GM06990 (cell line): ENCODE measurements at regions not wholly inside any gene's neighbourhood (a gene's known extent, or its start where the extent isn't known, plus 50 kb on each side); places are given as distances from the start of the nearest gene placed in this dataset.

ENCODE experiments used
- DNase-seq: peaks from one replicate; pipeline ENCODE4 v3.0.0-alpha.2; 2011; ENCODE audit not compliant: insufficient read length; ENCODE audit errors: extremely low read depth
- H3K27me3 ChIP-seq: replicated peaks from 2 replicates; pipeline ENCODE4 v1.6.0; 2011; ENCODE audit warnings: low read length; ENCODE audit not compliant: control insufficient read depth, insufficient read depth
- H3K36me3 ChIP-seq: 2 replicates; pipeline ENCODE4 v1.5.1; 2011; ENCODE audit warnings: low read length; ENCODE audit not compliant: control insufficient read depth, insufficient read depth
- H3K4me3 ChIP-seq: replicated peaks from 2 replicates; pipeline ENCODE4 v1.5.1; 2011; ENCODE audit warnings: low read depth, mild to moderate bottlenecking, control low read depth, low read length
- TF ChIP-seq, protein P1 (sequence below): IDR thresholded peaks from 2 replicates; pipeline ENCODE4 v1.5.1; 2011; ENCODE audit warnings: low read length, control low read depth, mild to moderate bottlenecking, inconsistent platforms; ENCODE audit not compliant: insufficient read depth, poor library complexity, severe bottlenecking

DNA sequence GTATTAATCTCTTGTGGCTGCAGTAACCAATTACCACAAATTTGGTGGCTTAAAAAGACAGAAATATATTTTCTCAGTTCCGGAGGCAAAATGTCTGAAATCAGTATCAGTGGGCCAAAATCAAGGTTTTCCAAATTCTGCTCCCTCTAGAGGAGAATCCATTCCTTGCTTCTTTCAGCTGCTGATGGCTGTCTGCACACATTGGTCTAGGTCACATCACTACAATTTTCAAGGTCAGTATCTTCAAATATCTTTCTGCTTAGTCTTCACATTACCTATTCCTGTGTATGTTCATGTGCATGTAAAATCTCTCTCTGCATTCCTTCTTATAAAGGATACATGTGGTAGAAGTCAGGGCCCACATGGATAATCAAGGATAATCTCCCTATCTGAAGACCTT, 999.4 kb downstream of the KCNT2 start:
- TF ChIP-seq, protein P1, sequence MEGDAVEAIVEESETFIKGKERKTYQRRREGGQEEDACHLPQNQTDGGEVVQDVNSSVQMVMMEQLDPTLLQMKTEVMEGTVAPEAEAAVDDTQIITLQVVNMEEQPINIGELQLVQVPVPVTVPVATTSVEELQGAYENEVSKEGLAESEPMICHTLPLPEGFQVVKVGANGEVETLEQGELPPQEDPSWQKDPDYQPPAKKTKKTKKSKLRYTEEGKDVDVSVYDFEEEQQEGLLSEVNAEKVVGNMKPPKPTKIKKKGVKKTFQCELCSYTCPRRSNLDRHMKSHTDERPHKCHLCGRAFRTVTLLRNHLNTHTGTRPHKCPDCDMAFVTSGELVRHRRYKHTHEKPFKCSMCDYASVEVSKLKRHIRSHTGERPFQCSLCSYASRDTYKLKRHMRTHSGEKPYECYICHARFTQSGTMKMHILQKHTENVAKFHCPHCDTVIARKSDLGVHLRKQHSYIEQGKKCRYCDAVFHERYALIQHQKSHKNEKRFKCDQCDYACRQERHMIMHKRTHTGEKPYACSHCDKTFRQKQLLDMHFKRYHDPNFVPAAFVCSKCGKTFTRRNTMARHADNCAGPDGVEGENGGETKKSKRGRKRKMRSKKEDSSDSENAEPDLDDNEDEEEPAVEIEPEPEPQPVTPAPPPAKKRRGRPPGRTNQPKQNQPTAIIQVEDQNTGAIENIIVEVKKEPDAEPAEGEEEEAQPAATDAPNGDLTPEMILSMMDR, result no peak
- Histone ChIP-seq H3K4me3 (no peak overlapping the region), H3K27me3 (no peaks in the 10 kb centered on the region), H3K36me3 (no peaks in the 10 kb centered on the region)
- DNase-seq, result no peak

DNA sequence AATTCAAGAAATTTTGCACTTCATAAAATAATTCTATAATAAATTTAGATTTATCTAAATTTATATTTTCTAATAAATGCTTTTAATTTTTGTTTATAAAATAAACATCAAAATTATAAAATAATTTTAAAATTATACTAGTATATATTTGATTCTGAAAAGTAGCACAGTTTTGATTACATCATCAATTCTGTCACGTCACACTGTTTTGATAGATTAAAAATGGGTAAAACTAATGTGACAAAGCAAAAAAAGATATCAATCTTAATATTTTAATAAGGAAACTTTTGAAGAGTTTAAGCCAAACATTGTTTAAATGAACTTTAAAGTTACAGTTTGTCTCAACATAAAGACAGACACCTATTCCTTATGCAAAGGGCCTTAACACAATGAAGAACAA, 1001.8 kb downstream of the KCNT2 start:
- TF ChIP-seq, protein P1, result no peak
- H3K36me3 ChIP-seq, result no peaks in the 10 kb centered on the region
- H3K4me3 ChIP-seq, result no peak overlapping the region
- no peaks in the 10 kb centered on the region for H3K27me3 ChIP-seq
- DNase-seq, result no peak

DNA sequence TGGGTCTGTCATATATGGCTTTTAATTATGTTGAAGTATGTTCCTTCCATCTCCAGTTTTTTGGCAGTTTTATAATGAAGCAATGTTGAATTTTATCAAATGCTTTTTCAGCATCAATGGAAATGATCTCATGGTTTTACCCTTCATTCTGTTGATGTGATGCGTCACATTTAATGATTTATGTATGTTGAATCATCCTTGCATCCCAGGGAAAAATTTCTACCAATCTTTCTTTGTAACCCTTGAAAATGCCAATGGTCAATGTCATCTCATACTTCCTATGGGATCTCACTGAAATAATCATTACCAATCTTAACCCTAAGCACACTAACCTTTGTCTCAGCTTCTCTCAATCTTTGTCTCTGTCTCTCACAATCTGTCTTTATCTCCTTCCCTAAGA, 1004.0 kb downstream of the KCNT2 start:
- TF ChIP-seq, protein P1, result no peak
- DNase-seq, result no peak
- H3K36me3 ChIP-seq, result no peaks in the 10 kb centered on the region
- H3K4me3 ChIP-seq, result no peak overlapping the region
- H3K27me3 ChIP-seq, result no peaks in the 10 kb centered on the region

DNA sequence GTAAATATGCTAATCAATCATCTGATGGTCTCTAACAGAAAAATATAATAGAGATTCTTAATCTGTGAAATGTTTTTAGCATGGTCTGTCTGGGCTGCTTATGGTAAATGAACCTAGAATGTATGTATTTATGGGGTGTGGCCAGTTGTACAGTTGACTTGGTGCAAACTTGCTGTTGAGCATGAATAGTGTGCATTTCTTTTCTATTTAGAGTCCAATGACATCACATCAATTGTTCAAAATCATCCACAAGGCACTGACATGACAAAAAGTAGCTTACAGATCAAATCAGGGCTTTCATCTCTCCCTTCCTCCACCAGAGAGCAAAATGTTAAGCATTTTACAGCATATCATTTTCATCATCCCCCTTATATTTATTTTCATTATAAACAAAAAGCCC, 1010.3 kb downstream of the KCNT2 start:
- TF ChIP-seq, protein P1, result no peak
- DNase-seq, result no peak
- no peaks in the 10 kb centered on the region for H3K27me3 ChIP-seq
- no peak overlapping the region for H3K4me3 ChIP-seq
- no peaks in the 10 kb centered on the region for H3K36me3 ChIP-seq

DNA sequence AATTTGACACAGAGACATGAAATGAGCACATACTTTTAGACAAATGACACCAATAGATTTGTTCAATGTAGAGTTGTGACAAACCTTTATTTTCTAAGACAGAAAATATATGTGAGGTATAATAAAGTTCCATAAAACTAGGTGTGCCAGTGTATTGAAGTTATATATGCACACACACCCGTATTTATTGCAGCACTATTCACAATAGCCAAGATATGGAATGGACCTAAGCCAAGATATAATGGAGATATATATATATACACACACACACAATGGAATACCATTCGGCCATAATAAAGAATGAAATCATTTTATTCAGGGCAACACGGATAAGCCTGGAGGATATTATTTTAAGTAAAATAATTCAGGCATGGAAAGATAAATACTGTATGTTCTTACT, 1013.5 kb downstream of the KCNT2 start:
- H3K4me3 ChIP-seq, result no peak overlapping the region
- TF ChIP-seq, protein P1, result no peak

DNA sequence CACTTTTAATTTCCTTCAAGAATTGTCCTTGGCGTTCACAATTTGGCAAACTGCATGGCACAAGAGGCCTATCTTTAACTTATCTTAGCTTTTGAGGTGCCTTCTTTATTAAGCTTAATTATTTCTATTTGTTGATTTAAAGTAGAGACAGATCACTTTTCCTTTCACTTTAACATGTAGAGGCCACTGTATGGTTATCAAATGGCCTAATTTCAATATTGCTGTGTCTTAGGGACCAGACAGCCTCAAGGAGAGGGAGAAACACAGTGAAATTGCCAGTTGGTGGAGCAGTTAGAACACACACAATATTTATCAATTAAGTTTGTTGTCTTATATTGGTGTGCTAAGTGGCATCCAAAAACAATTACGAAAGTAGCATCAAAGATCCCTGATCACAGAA, 1013.9 kb downstream of the KCNT2 start:
- H3K4me3 ChIP-seq, result no peak overlapping the region
- H3K27me3 ChIP-seq, result no peaks in the 10 kb centered on the region
- no peak for DNase-seq
- TF ChIP-seq, protein P1, result no peak
- H3K36me3 ChIP-seq, result no peaks in the 10 kb centered on the region

More for the DNA sequence above, 1013.5 kb downstream of the KCNT2 start:
- no peak for DNase-seq
- Histone ChIP-seq H3K27me3 (no peaks in the 10 kb centered on the region), H3K36me3 (no peaks in the 10 kb centered on the region)
